ENCODE measurements at regions not wholly inside any gene's neighbourhood (a gene's known extent, or its start where the extent isn't known, plus 50 kb on each side); places are given as distances from the start of the nearest gene placed in this dataset.

- H3F3A ChIP-seq (ENCODE audit: insufficient read depth, low read length) = no peaks in the 10 kb centered on the region
- no peaks in the 10 kb centered on the region for H3K27me3 ChIP-seq (ENCODE audit: insufficient read depth, low read length)
- H3K9ac ChIP-seq (ENCODE audit: low read length) = no peak overlapping the region
- no peaks in the 10 kb centered on the region for H3K36me3 ChIP-seq (ENCODE audit: insufficient read depth, low read length)
- no peaks in the 10 kb centered on the region for H4K20me1 ChIP-seq (ENCODE audit: insufficient read depth, low read length)
- TF ChIP-seq EZH2 (IDR thresholded peaks at IDR 0.05; ENCODE audit: borderline replicate concordance, low read length) = no peak
- TF ChIP-seq, protein P1, sequence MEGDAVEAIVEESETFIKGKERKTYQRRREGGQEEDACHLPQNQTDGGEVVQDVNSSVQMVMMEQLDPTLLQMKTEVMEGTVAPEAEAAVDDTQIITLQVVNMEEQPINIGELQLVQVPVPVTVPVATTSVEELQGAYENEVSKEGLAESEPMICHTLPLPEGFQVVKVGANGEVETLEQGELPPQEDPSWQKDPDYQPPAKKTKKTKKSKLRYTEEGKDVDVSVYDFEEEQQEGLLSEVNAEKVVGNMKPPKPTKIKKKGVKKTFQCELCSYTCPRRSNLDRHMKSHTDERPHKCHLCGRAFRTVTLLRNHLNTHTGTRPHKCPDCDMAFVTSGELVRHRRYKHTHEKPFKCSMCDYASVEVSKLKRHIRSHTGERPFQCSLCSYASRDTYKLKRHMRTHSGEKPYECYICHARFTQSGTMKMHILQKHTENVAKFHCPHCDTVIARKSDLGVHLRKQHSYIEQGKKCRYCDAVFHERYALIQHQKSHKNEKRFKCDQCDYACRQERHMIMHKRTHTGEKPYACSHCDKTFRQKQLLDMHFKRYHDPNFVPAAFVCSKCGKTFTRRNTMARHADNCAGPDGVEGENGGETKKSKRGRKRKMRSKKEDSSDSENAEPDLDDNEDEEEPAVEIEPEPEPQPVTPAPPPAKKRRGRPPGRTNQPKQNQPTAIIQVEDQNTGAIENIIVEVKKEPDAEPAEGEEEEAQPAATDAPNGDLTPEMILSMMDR (IDR thresholded peaks at IDR 0.05; ENCODE audit: low read length) = no peak
- H3K9me3 ChIP-seq (ENCODE audit: low read length) = no peaks in the 10 kb centered on the region
- peaks cover 12% of the 10 kb centered on the region for H3K4me1 ChIP-seq (ENCODE audit: insufficient read depth, low read length, severe bottlenecking)
- H2AFZ ChIP-seq (ENCODE audit: low read length) = no peak overlapping the region
- H3K4me3 ChIP-seq (ENCODE audit: low read depth, low read length, poor library complexity, severe bottlenecking) = no peak overlapping the region
- H3K4me2 ChIP-seq (ENCODE audit: low read length) = no peak overlapping the region
- H3K79me2 ChIP-seq (ENCODE audit: insufficient read depth, low read length) = no peaks in the 10 kb centered on the region
- H3K9me2 ChIP-seq (ENCODE audit: low read depth, low read length) = no peaks in the 10 kb centered on the region
- H3K27ac ChIP-seq (ENCODE audit: low read depth, low read length, poor library complexity, severe bottlenecking) = no peak overlapping the region
Observed at GRCh38 chr1:221517961-221518360, 223.9 kb downstream of the DUSP10 start.

GRCh38 chr1:221520250-221520649, 221.6 kb downstream of the DUSP10 start:
- no peaks in the 10 kb centered on the region for H3K9me3 ChIP-seq (ENCODE audit: low read length)
- H3F3A ChIP-seq (ENCODE audit: insufficient read depth, low read length) = no peaks in the 10 kb centered on the region
- no peak overlapping the region for H3K9ac ChIP-seq (ENCODE audit: low read length)
- no peak overlapping the region for H3K4me2 ChIP-seq (ENCODE audit: low read length)
- H3K36me3 ChIP-seq (ENCODE audit: insufficient read depth, low read length) = no peaks in the 10 kb centered on the region
- no peaks in the 10 kb centered on the region for H3K79me2 ChIP-seq (ENCODE audit: insufficient read depth, low read length)
- no peaks in the 10 kb centered on the region for H3K27me3 ChIP-seq (ENCODE audit: insufficient read depth, low read length)
- no peak overlapping the region for H3K4me3 ChIP-seq (ENCODE audit: low read depth, low read length, poor library complexity, severe bottlenecking)
- H4K20me1 ChIP-seq (ENCODE audit: insufficient read depth, low read length) = no peaks in the 10 kb centered on the region
- H2AFZ ChIP-seq (ENCODE audit: low read length) = no peak overlapping the region
- peaks cover 4% of the 10 kb centered on the region for H3K4me1 ChIP-seq (ENCODE audit: insufficient read depth, low read length, severe bottlenecking)
- H3K27ac ChIP-seq (ENCODE audit: low read depth, low read length, poor library complexity, severe bottlenecking) = no peak overlapping the region
- TF ChIP-seq EZH2 (IDR thresholded peaks at IDR 0.05; ENCODE audit: borderline replicate concordance, low read length) = no peak
- TF ChIP-seq, protein P1 (IDR thresholded peaks at IDR 0.05; ENCODE audit: low read length) = no peak
- H3K9me2 ChIP-seq (ENCODE audit: low read depth, low read length) = no peaks in the 10 kb centered on the region

DNA sequence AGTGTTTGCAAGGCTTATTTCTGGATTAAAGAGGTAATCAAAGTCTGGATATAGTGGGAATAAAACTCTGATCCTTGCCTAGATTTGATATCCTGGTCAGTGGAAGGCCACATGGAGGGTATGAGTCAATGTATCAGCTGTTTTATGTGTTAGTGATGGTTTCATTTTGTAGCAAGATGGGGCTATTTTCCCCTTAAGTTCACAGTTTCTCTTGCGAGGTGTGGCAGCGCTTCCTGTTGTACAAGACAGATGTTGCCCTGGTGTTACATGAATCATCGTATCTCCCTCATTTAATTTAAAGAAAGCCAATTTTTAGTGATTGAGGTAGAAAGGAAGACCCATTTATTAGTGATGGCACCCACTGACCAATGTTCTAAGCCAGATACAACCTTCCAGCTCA, 220.2 kb downstream of the DUSP10 start:
- TF ChIP-seq, protein P1 (IDR thresholded peaks at IDR 0.05; ENCODE audit: low read length) = no peak
- TF ChIP-seq EZH2 (IDR thresholded peaks at IDR 0.05; ENCODE audit: borderline replicate concordance, low read length) = no peak

More for the DNA sequence above, 220.2 kb downstream of the DUSP10 start:
- no peaks in the 10 kb centered on the region for H3K36me3 ChIP-seq (ENCODE audit: insufficient read depth, low read length)
- no peaks in the 10 kb centered on the region for H3K9me2 ChIP-seq (ENCODE audit: low read depth, low read length)
- no peak overlapping the region for H3K27ac ChIP-seq (ENCODE audit: low read depth, low read length, poor library complexity, severe bottlenecking)
- no peaks in the 10 kb centered on the region for H3K27me3 ChIP-seq (ENCODE audit: insufficient read depth, low read length)
- no peak overlapping the region for H3K9ac ChIP-seq (ENCODE audit: low read length)
- no peak overlapping the region for H3K4me2 ChIP-seq (ENCODE audit: low read length)
- H3K9me3 ChIP-seq (ENCODE audit: low read length) = no peaks in the 10 kb centered on the region
- H4K20me1 ChIP-seq (ENCODE audit: insufficient read depth, low read length) = no peaks in the 10 kb centered on the region
- no peaks in the 10 kb centered on the region for H3K79me2 ChIP-seq (ENCODE audit: insufficient read depth, low read length)
- no peaks in the 10 kb centered on the region for H3F3A ChIP-seq (ENCODE audit: insufficient read depth, low read length)
- peaks cover 4% of the 10 kb centered on the region for H3K4me1 ChIP-seq (ENCODE audit: insufficient read depth, low read length, severe bottlenecking)
- H2AFZ ChIP-seq (ENCODE audit: low read length) = no peak overlapping the region
- H3K4me3 ChIP-seq (ENCODE audit: low read depth, low read length, poor library complexity, severe bottlenecking) = no peak overlapping the region
